Middle frontal gyrus (tissue), 1 donor: ENCODE measurements at regions not wholly inside any gene's neighbourhood (a gene's known extent, or its start where the extent isn't known, plus 50 kb on each side); places are given as distances from the start of the nearest gene placed in this dataset.

Experiments
- DNase-seq: peaks from one replicate; pipeline ENCODE4 v3.0.0-alpha.2; 2015; ENCODE audit warnings: low spot score; ENCODE audit errors: extremely low spot score

GRCh38 chr15:72836676-72837330 is 53.2 kb upstream of the ADPGK start:
- no peak for DNase-seq

- no peak for DNase-seq
Observed at GRCh38 chr15:72835294-72835890, 51.8 kb upstream of the ADPGK start.

- DNase-seq: no peak
Observed at GRCh38 chr15:72833561-72833960, 50.0 kb upstream of the ADPGK start.
